Kidney (tissue), 13 donors: ENCODE measurements at regions not wholly inside any gene's neighbourhood (a gene's known extent, or its start where the extent isn't known, plus 50 kb on each side); places are given as distances from the start of the nearest gene placed in this dataset.

Source experiments
- DNase-seq, 5 donors: peaks; one replicate each; pipeline ENCODE4 v3.0.0-alpha.2; 2013 to 2020
- FAIRE-seq: peaks from 2 replicates; lab custom pipeline; 2012; peaks lifted over from hg19 to GRCh38; lab: Jason Lieb, UNC
- H3K27ac ChIP-seq, 2 donors: one replicate each; pipeline ENCODE4 v1.7.0; 2013; ENCODE audit warnings: low read depth in 2 of 2, low read length in 2 of 2, inconsistent platforms in 1 of 2
- H3K27me3 ChIP-seq: one replicate; pipeline ENCODE4 v1.7.1; 2013; ENCODE audit warnings: low read length, inconsistent platforms; ENCODE audit not compliant: control insufficient read depth, insufficient read depth
- H3K36me3 ChIP-seq, 3 donors: one replicate each; pipeline versions ENCODE4 v1.7.0 to v1.7.1; 2013; ENCODE audit warnings: low read length in 3 of 3, control low read depth in 1 of 3, inconsistent platforms in 1 of 3; ENCODE audit not compliant: insufficient read depth in 3 of 3, control insufficient read depth in 2 of 3
- H3K4me1 ChIP-seq, 3 donors: one replicate each; pipeline versions ENCODE4 v1.7.0 to v1.7.1; 2013; ENCODE audit warnings: low read length in 3 of 3, inconsistent platforms in 1 of 3, low read depth in 1 of 3; ENCODE audit not compliant: control insufficient read depth in 2 of 3, insufficient read depth in 2 of 3
- H3K4me3 ChIP-seq, 3 donors: one replicate each; pipeline versions ENCODE4 v1.7.0 to v1.8.1; 2013; ENCODE audit warnings: low read length in 3 of 3, control low read depth in 1 of 3, inconsistent platforms in 1 of 3
- H3K9ac ChIP-seq, 3 donors: one replicate each; pipeline versions ENCODE4 v1.7.0 to v1.7.1; 2013; ENCODE audit warnings: low read length in 3 of 3, control low read depth in 1 of 3, inconsistent platforms in 1 of 3
- H3K9me3 ChIP-seq, 3 donors: one replicate each; pipeline versions ENCODE4 v1.7.0 to v1.7.1; 2013; ENCODE audit warnings: low read length in 3 of 3, control low read depth in 1 of 3, inconsistent platforms in 1 of 3; ENCODE audit not compliant: control insufficient read depth in 2 of 3, insufficient read depth in 1 of 3
- intact Hi-C: fragments of 100-400 bp; cut with DNase I; formaldehyde crosslinking; loops from one replicate; pipeline ENCODE4 v1.11.1; 2022
- TF ChIP-seq, protein P1 (sequence below): IDR thresholded peaks from 3 replicates; pipeline ENCODE4 v1.5.1; 2012; ENCODE audit warnings: mild to moderate bottlenecking, moderate library complexity, borderline replicate concordance; ENCODE audit not compliant: insufficient read depth; ENCODE audit errors: extremely low read depth
- donor health status: control.
- donor health status: control.
- donor health status: control.
- donor health status: control.
- donor health status: control.
- donor health status: DM: yes; HTN: yes; CAD: no.
- donor health status: Normal renal cell carcinoma (clear cell type).

DNA sequence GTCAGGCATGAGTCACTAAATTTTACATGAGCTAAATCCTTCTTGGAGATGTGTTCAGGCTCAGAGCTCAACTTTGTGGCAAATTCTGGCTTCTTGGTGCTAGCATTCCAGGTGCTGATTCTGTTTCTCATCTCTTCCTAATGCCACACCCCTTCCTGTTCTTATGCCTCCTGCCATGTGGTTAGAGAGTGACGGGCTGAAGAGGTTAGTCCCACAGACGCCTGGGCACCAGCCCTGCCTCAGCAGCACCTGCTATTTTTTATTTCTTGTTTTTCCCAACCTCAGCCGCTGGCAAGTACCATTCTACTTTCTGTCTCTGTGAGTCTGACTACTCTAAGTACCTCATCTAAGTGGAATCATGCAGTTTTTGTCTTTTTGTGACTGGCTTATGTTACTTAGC is 329.5 kb downstream of the KCNRG start:
- Histone ChIP-seq H3K9ac (no peak overlapping the region), H3K36me3 (no peaks in the 10 kb centered on the region), H3K9me3 (no peaks in the 10 kb centered on the region), H3K27me3 (no peaks in the 10 kb centered on the region), H3K4me1 (peaks cover 0 to 2% (median 0%) of the 10 kb centered on the region in 3 donors), H3K27ac (no peak overlapping the region), H3K4me3 (no peak overlapping the region)
- no peak for DNase-seq
- TF ChIP-seq, protein P1, sequence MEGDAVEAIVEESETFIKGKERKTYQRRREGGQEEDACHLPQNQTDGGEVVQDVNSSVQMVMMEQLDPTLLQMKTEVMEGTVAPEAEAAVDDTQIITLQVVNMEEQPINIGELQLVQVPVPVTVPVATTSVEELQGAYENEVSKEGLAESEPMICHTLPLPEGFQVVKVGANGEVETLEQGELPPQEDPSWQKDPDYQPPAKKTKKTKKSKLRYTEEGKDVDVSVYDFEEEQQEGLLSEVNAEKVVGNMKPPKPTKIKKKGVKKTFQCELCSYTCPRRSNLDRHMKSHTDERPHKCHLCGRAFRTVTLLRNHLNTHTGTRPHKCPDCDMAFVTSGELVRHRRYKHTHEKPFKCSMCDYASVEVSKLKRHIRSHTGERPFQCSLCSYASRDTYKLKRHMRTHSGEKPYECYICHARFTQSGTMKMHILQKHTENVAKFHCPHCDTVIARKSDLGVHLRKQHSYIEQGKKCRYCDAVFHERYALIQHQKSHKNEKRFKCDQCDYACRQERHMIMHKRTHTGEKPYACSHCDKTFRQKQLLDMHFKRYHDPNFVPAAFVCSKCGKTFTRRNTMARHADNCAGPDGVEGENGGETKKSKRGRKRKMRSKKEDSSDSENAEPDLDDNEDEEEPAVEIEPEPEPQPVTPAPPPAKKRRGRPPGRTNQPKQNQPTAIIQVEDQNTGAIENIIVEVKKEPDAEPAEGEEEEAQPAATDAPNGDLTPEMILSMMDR, result no peak
- FAIRE-seq, result no peak
- intact Hi-C loops, result no loop called here

DNA sequence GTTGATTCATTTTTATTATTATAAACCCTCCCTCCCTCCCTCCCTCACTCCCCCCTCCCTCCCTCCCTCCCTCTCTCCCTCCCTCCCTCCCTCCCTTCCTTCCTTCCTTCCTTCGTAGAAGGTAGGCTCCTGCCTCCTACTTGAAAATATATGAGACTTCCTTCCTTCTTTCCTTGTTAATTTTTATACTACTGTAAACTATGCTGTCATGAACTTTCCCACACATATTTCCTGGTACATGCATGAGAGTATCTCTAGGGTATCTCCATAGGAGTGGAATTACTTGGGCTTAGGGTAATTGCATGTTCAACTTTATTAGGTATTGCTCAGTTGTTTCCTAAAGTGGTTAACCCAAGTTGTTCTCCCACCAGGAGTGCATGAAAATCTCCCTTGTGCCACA is 330.6 kb downstream of the KCNRG start:
- Histone ChIP-seq H3K4me3 (no peak overlapping the region), H3K27ac (no peak overlapping the region), H3K9ac (no peak overlapping the region), H3K9me3 (no peaks in the 10 kb centered on the region), H3K36me3 (no peaks in the 10 kb centered on the region), H3K4me1 (no peaks in the 10 kb centered on the region), H3K27me3 (no peaks in the 10 kb centered on the region)
- DNase-seq (no peak), FAIRE-seq (no peak)
- intact Hi-C loops, result no loop called here
- TF ChIP-seq, protein P1, result no peak

DNA sequence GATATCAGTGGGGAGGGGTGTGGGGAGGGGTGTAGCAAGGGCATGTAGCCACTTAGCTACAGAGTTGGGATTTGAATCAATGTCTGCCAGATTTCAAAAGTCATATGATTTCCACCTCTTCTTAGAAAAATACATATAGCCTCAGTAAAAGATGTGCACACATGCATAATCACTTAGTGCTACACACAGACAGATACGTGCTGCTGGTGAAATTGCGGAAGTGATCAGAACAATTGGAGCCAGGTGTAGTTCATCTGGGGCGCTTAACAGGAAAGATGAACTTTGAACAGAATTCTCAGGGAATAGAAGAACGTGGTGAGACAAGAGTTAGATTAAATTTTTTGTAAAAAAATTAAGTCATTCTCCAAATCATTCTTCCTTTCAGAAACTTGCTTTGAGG is 333.1 kb downstream of the KCNRG start:
- Histone ChIP-seq H3K4me3 (no peak overlapping the region), H3K27ac (no peak overlapping the region), H3K9me3 (no peaks in the 10 kb centered on the region), H3K9ac (no peak overlapping the region), H3K36me3 (no peaks in the 10 kb centered on the region), H3K4me1 (no peaks in the 10 kb centered on the region), H3K27me3 (no peaks in the 10 kb centered on the region)
- intact Hi-C loops, result no loop called here
- DNase-seq (no peak), FAIRE-seq (no peak)
- TF ChIP-seq, protein P1, result no peak

DNA sequence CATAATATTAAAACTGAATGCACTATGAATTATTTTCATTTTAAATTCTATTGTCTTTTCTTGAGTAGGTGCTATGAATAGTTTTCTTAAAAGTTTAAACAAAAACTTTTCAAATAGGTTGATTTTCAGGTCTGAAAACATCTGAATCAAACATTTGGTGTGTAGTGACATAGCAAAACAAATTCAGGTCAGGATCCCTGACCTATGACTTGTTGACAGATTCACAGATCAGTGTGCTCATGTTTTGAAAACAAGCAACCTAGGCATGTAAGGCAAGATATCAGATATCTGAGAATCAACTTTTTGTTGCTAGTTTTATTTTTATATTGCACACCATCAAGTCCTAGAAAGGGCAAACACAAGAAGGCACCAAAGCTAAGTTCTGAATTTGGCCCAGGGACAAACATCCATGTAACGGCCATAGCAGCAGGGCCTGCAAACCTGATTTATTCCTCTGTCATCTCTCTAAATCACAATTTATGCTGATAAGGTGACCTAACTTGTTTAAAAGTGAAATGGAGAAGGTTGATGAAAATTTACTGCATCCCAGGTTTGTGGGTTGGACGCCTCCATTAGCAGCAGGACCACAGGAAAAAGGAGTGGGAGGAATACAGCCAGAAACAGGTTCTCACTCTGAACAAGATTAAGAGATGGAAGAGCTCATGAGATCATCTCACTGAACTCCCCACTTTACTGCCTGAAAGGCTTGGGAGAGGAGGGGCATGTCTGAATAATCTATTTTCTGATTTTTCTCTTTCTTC is 337.7 kb downstream of the KCNRG start:
- no peak overlapping the region for H3K4me3 ChIP-seq
- H3K4me1 ChIP-seq, result peaks cover 0 to 5% (median 5%) of the 10 kb centered on the region in 3 donors
- H3K36me3 ChIP-seq, result no peaks in the 10 kb centered on the region
- intact Hi-C loops, result no loop called here
- FAIRE-seq (no peak), DNase-seq (peak in 3 of 5 donors; percentile 48 to 85 (median 71))
- TF ChIP-seq, protein P1, result no peak
- H3K27ac ChIP-seq, result no peak overlapping the region
- no peaks in the 10 kb centered on the region for H3K9me3 ChIP-seq
- no peak overlapping the region for H3K9ac ChIP-seq
- no peaks in the 10 kb centered on the region for H3K27me3 ChIP-seq
